Body of pancreas (tissue), 4 donors: ENCODE measurements at regions not wholly inside any gene's neighbourhood (a gene's known extent, or its start where the extent isn't known, plus 50 kb on each side); places are given as distances from the start of the nearest gene placed in this dataset.

Experiments used
- CTCF ChIP-seq, 7 experiments: fragments of 450-650 bp in 4 of 7; fragments of 200-600 bp in 3 of 7; sonication (generic) in 3 of 7; IDR thresholded peaks; one replicate each; pipeline ENCODE4 v1.5.1; 2016 to 2019; ENCODE audit warnings: antibody characterized with exemption in 7 of 7
- POLR2A ChIP-seq, 3 donors: fragments of 450-650 bp; IDR thresholded peaks; one replicate each; pipeline ENCODE4 v1.6.1; 2016; ENCODE audit warnings: antibody characterized with exemption in 3 of 3, mild to moderate bottlenecking in 2 of 3

- TF ChIP-seq CTCF (IDR thresholded peaks at IDR 0.05) (no peak), POLR2A (IDR thresholded peaks at IDR 0.05) (no peak)
These were observed 131.3 kb upstream of the AP1S2 start for GRCh38 chrX:15985937-15986336.
